Parathyroid adenoma (tissue), 2 donors: ENCODE measurements at regions not wholly inside any gene's neighbourhood (a gene's known extent, or its start where the extent isn't known, plus 50 kb on each side); places are given as distances from the start of the nearest gene placed in this dataset.
A peak's percentile ranks its signal among the peaks of the same experiment; 100 is the strongest.

Experiments used
- H2AFZ ChIP-seq: fragments of 300-600 bp; sonication (generic); one replicate; pipeline ENCODE4 v1.7.0; 2017; ENCODE audit warnings: antibody characterized with exemption, mild to moderate bottlenecking
- H3K27ac ChIP-seq: fragments of 300-600 bp; sonication (generic); one replicate; pipeline ENCODE4 v1.7.0; 2017
- H3K27me3 ChIP-seq: fragments of 300-600 bp; sonication (generic); one replicate; pipeline ENCODE4 v1.7.0; 2017; ENCODE audit warnings: low read length; ENCODE audit not compliant: control insufficient read depth, insufficient read depth
- H3K36me3 ChIP-seq: fragments of 300-600 bp; sonication (generic); one replicate; pipeline ENCODE4 v1.7.0; 2017; ENCODE audit warnings: low read length; ENCODE audit not compliant: control insufficient read depth, insufficient read depth
- H3K4me1 ChIP-seq: fragments of 300-600 bp; sonication (generic); one replicate; pipeline ENCODE4 v1.7.0; 2017; ENCODE audit warnings: control low read depth
- H3K4me2 ChIP-seq: fragments of 300-600 bp; sonication (generic); one replicate; pipeline ENCODE4 v1.7.0; 2017; ENCODE audit warnings: low read length
- H3K4me3 ChIP-seq: fragments of 300-600 bp; sonication (generic); one replicate; pipeline ENCODE4 v1.7.0; 2017; ENCODE audit warnings: low read depth, low read length
- H3K79me2 ChIP-seq: fragments of 300-600 bp; sonication (generic); one replicate; pipeline ENCODE4 v1.7.0; 2017; ENCODE audit warnings: control low read depth
- H3K9ac ChIP-seq: fragments of 300-600 bp; sonication (generic); one replicate; pipeline ENCODE4 v1.7.0; 2017; ENCODE audit warnings: mild to moderate bottlenecking
- H3K9me3 ChIP-seq: fragments of 300-600 bp; sonication (generic); one replicate; pipeline ENCODE4 v1.7.0; 2017; ENCODE audit warnings: low read length; ENCODE audit not compliant: control insufficient read depth
- TF ChIP-seq, protein P1 (sequence below): fragments of 300-600 bp; sonication (generic); IDR thresholded peaks from one replicate; pipeline ENCODE4 v1.7.0; 2017; ENCODE audit warnings: antibody characterized with exemption, mild to moderate bottlenecking
- donor health status: primary hyperparathyroidism.

DNA sequence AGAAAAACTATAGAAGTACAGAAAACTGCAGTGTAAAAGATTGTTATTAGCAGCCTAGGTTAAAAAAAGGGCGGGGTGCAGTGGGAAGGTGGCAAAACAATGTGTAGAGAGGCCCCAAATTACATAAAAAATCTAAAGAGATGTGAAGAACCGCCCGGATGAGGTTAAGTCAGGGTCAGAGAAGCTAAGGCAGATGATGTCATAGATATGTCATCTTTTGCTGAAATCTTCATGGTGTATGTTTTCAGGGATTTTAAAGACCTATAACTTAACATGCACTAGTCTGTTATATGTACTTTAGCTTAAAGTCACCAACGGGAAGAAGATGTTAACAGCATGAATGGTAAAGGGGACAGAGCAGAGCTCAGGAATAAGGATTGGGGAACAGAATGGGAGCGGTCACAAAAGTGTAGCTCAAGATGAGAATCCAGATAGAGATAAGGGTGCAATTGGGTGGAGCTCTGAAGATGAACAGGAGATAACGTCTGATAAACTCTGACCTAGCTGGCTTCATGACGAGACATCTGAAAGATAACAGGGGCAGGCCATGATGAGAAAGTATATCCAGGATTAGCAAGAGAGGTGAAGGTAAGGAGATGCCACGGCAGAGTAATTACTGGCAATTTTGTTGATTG is 83.4 kb downstream of the TFAP2A start:
- Histone ChIP-seq H3K36me3 (no peaks in the 10 kb centered on the region), H3K27me3 (no peaks in the 10 kb centered on the region), H3K27ac (no peak overlapping the region), H3K9ac (no peak overlapping the region), H3K79me2 (no peaks in the 10 kb centered on the region), H2AFZ (no peak overlapping the region), H3K4me1 (no peaks in the 10 kb centered on the region), H3K9me3 (no peaks in the 10 kb centered on the region), H3K4me2 (no peak overlapping the region), H3K4me3 (no peak overlapping the region)
- TF ChIP-seq, protein P1, sequence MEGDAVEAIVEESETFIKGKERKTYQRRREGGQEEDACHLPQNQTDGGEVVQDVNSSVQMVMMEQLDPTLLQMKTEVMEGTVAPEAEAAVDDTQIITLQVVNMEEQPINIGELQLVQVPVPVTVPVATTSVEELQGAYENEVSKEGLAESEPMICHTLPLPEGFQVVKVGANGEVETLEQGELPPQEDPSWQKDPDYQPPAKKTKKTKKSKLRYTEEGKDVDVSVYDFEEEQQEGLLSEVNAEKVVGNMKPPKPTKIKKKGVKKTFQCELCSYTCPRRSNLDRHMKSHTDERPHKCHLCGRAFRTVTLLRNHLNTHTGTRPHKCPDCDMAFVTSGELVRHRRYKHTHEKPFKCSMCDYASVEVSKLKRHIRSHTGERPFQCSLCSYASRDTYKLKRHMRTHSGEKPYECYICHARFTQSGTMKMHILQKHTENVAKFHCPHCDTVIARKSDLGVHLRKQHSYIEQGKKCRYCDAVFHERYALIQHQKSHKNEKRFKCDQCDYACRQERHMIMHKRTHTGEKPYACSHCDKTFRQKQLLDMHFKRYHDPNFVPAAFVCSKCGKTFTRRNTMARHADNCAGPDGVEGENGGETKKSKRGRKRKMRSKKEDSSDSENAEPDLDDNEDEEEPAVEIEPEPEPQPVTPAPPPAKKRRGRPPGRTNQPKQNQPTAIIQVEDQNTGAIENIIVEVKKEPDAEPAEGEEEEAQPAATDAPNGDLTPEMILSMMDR: no peak

DNA sequence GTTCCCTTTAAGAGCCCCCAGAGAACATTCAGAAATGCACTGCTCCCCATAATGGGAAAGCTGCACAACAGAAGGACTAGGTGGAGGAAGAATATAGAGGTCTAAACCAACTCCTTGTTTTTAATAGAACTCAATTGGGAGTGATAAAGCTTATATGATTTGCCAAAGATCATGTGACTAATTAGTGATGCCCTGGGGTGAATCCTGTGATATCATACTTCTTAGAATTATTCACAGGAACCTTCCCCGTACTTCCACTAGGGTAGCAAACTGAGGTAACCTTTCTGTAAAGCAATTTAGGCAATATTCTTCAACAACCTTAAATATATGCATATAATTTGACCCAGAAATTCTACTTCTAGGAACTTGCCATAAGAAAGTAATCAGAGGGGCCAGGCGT is 84.4 kb downstream of the TFAP2A start:
- TF ChIP-seq, protein P1: no peak
- H3K4me3 ChIP-seq: no peak overlapping the region
- H3K9ac ChIP-seq: no peak overlapping the region
- H3K4me2 ChIP-seq: no peak overlapping the region
- H3K9me3 ChIP-seq: no peaks in the 10 kb centered on the region
- no peaks in the 10 kb centered on the region for H3K4me1 ChIP-seq
- no peak overlapping the region for H3K27ac ChIP-seq
- no peak overlapping the region for H2AFZ ChIP-seq
- H3K27me3 ChIP-seq: no peaks in the 10 kb centered on the region
- no peaks in the 10 kb centered on the region for H3K79me2 ChIP-seq
- H3K36me3 ChIP-seq: no peaks in the 10 kb centered on the region

DNA sequence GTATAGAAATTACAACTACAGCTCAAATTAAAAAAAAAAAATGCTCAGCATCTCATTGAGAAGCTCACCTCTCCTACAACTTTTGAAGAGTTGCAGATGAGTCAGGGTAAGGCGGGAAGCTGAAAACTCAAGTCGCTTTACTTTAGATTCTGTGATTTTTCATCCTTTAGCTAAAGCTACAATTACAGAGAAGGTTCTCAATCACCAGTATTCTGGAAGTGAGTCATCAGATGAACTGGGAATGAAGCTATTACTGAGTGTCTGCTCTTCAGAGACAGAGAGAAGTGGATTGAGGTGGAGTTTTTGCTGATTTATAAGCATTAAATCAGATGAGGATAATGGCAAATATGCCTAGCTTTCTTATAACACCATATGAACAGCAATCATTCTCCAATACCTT is 91.9 kb downstream of the TFAP2A start:
- no peak overlapping the region for H3K4me2 ChIP-seq
- TF ChIP-seq, protein P1: no peak
- H3K9me3 ChIP-seq: no peaks in the 10 kb centered on the region
- H3K79me2 ChIP-seq: no peaks in the 10 kb centered on the region
- no peak overlapping the region for H3K4me3 ChIP-seq
- no peaks in the 10 kb centered on the region for H3K4me1 ChIP-seq
- no peaks in the 10 kb centered on the region for H3K36me3 ChIP-seq
- no peak overlapping the region for H3K27ac ChIP-seq
- H3K27me3 ChIP-seq: no peaks in the 10 kb centered on the region
- H3K9ac ChIP-seq: no peak overlapping the region
- peak overlapping the region; percentile 67 for H2AFZ ChIP-seq

DNA sequence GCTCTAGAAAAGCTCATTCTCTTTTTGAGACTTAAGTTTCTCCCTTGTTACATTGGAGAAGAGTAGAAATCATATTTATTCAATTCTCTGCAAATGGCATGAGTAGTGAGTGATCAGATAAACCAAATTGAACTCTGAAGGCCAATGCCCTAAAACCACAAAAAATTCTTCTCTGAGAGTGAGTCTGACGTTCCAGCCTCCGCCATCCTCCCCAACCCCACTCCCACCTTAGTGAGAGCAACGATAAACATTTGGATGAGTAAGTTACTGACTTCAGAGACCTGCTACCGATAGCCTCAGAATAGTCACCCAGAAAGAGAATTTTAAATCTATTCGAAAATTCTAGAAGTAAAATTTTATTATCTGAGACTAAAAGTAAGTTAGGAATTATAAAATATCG is 94.6 kb downstream of the TFAP2A start:
- no peak overlapping the region for H3K27ac ChIP-seq
- H3K4me1 ChIP-seq: peaks cover 15% of the 10 kb centered on the region
- no peaks in the 10 kb centered on the region for H3K79me2 ChIP-seq
- no peak overlapping the region for H2AFZ ChIP-seq
- H3K9ac ChIP-seq: no peak overlapping the region
- H3K4me3 ChIP-seq: no peak overlapping the region
- H3K4me2 ChIP-seq: no peak overlapping the region
- no peaks in the 10 kb centered on the region for H3K36me3 ChIP-seq
- H3K9me3 ChIP-seq: no peaks in the 10 kb centered on the region
- TF ChIP-seq, protein P1: no peak
- no peaks in the 10 kb centered on the region for H3K27me3 ChIP-seq

DNA sequence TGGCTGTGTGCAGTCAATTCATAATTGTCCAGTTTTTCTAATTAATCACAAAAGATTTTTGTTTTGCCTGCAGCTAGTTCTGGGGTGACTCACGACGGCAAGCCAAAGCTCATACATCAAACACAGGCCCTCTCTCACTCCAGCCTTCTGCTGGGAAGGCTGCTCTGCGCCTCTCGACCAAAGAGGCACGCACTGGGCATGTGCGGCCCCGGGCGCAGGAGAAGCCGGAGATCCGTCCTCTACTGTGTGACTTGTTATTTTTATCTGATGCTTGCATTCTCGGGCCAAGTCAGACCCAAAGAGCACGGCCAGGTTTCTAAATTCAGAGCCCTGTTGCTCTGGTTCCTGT is 98.5 kb downstream of the TFAP2A start:
- Histone ChIP-seq H3K79me2 (no peaks in the 10 kb centered on the region), H3K36me3 (no peaks in the 10 kb centered on the region), H3K27me3 (no peaks in the 10 kb centered on the region), H3K9ac (no peak overlapping the region), H3K4me1 (peaks cover 31% of the 10 kb centered on the region), H2AFZ (peak overlapping the region; percentile 78), H3K4me3 (peak overlapping the region; percentile 1), H3K27ac (peak overlapping the region; percentile 92), H3K4me2 (peak overlapping the region; percentile 28), H3K9me3 (no peaks in the 10 kb centered on the region)
- TF ChIP-seq, protein P1: no peak
